HG03196 (cell line): ENCODE measurements at regions not wholly inside any gene's neighbourhood (a gene's known extent, or its start where the extent isn't known, plus 50 kb on each side); places are given as distances from the start of the nearest gene placed in this dataset.
A peak's percentile ranks its signal among the peaks of the same experiment; 100 is the strongest.
"Not testable (repeated sequence)": the region's sequence is repeated elsewhere in the genome, so short reads cannot be mapped to it uniquely, and the experiment has no call there.

Source experiments
- ATAC-seq: cut with Tn5 transposase; IDR thresholded peaks from one replicate; pipeline ENCODE4 v1.9.1; 2021; ENCODE audit not compliant: unreplicated experiment

DNA sequence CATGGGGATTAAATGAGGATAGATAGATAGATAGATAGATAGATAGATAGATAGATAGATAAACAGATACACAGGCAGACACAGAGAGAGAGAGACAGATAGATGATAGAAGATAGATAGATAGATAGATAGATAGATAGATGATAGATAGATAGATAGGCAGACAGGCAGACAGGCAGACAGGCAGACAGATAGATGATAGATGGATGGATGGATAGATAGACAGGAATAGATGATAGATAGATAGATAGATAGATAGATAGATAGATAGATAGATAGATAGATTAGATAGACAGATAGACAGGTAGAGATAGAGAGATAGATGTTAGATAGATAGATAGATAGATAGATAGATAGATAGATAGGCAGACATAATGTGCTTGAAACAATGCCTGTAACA is 137.3 kb downstream of the MED10 start:
- not testable (repeated sequence) for ATAC-seq

DNA sequence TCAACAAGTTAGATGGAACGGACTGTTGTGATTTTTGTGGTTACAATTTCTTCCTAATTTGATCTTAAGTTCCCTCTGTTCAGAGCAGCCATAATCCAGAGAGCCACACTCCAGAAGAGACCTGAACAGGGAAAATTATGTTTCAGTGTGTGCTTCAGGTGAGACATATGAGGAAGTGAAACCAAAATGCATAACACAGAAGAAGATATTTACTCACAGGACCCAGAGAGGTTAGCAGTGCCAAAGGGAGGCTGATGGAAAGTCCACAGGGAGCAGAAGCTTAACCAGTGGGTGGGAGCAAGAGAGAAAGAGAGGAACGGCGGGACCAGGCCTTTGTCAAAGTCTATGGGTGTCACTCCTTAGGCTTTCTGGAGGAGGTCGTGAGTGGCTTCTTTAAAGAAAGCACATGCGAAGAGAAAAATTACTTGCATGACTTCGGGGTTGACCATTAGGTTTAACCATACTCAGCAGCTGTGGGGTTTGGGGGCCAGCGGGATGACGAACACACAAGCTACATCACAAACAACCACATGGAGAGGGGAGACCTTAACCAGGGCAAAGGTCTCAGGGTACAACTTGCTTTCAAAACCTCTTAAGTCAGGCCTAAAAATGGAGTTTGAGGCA is 141.4 kb downstream of the MED10 start:
- ATAC-seq: peak; percentile 71

- no peak for ATAC-seq
Observed at GRCh38 chr5:6236170-6236793, 142.1 kb downstream of the MED10 start.

GRCh38 chr5:6235726-6236125 is 142.6 kb downstream of the MED10 start:
- no peak for ATAC-seq

DNA sequence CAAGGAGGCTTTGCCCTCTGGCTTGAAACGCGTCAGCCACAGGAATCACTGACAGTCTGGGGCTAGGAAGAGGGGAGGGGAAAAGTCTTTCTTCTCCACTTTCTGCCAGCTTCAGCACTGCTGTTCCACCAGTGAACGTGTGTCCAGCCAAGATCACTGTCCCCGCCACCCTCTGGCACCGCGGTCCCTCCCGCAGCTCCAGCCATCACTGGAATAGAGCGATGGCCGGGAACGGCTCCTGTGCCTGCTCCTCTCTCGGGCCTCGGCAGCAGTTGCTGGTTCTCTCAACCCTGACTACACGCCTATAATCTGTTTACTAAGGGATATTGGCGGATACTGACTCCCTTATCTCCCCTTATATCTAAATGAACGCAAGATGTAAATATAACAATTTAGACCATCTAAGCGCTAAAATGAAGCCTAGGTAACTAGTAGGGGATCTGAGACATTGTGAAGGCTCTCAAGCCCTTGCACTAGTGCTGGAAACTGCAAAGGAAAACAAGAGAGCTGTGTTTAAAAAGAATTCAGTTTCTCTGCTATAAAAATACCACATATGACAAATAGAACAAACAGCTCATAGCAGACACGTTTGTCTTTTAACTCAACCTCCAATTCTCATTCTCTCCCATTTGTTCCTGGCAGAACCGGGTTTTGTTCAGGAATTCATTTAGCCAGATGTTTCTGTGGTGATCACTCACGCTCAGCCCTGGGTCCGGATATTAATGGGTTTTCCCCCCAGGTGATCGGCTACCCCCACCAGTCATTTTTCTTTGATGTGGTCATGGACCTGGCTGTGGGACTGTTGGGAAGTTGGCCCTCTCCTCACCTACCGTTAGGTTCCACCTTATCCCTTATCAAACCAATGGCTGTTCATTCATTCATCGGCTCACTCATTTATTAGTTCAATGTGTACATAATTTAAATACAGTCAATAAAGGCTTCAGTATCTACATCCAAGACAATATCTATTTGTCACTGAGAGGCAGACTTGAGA is 149.8 kb downstream of the MED10 start:
- ATAC-seq: no peak

DNA sequence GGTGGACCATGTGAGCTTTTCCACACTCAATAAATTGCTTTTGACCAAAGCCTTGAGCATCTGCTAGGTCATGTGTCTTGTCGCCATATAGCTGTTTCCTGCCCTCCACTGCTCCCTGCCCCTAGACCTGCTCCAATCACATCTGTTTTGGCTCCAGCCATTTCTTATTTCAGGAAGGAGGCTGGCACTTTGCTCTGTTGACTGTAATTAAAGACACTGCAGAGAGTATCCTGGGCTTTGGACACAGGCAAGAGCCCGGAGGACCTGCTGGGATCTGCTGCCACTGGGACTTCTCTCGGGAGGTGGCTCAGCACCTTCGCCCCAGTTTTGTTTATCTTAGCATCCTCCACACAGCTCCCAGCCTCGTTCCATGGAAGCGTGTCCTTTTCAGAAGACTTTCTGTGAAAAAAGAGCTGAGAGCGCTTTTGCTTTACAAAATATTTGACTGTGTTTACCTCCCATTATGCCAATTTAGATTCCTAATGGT is 153.2 kb downstream of the MED10 start:
- ATAC-seq: no peak

DNA sequence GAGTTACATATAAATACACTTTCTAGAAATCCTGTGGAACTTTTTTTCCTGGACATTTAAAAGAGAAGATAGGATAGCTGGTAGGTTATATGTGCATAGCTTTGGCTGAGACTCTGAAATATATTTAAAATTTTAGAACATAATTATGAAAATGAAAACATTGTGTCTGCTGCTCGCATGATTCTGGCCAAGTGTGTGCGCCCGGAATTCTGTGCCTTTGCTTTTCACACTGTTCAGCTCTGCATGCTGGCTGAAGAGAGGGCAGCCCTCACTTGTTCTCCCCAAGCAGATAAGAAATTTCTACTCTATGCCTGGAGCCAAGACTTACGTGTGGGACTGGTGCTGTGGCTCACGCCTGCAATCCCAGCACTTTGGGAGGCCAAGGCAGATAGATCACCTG is 153.9 kb downstream of the MED10 start:
- ATAC-seq: no peak

DNA sequence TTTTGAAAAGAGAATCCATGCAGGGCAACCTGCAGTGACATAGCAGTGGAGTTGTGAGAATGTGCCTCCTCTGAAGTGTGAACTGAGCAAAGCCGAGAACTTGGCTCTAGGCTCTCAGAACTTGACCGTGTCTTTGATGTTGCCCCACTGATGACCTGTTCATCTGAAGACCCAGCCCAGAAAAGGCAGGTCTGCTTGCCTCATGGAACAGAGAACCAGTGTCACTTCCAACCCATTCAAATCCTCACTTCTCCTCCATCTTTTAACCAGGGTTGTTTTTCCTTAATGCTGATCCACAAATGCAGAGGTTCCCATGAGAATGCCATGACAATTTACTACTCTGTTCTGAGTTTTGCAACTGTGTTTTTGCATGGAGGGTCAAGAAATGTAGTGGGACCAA is 155.4 kb downstream of the MED10 start:
- no peak for ATAC-seq

GRCh38 chr5:6222121-6222520 is 156.2 kb downstream of the MED10 start:
- ATAC-seq: no peak

DNA sequence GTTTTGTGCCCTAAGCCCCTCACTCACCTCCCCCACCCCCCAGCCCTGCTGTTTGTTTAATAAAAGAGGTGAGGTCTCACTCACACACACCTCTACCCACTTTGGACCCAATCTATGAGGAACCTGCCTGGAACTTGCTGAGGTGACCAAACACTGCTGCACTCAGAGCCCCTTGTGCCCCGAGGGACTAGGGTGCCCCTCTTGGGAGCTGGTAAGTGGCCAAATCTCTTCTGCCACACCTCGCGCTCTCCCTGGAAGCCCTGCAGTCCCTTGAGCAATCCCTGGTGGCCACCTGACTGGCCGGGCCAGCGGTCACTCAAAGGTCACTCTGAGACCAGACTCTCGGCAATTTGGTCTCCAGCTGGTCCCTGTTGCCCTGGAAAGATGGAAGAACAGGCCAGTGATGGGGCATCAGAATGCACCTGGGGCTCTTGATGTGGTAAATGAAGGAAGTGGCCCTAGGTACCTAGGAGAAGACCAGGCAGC is 157.2 kb downstream of the MED10 start:
- no peak for ATAC-seq

GRCh38 chr5:6220346-6221088 is 157.8 kb downstream of the MED10 start:
- no peak for ATAC-seq

GRCh38 chr5:6218517-6218916 is 159.8 kb downstream of the MED10 start:
- ATAC-seq: no peak

- no peak for ATAC-seq
Observed at GRCh38 chr5:6218116-6218515, 160.2 kb downstream of the MED10 start.

DNA sequence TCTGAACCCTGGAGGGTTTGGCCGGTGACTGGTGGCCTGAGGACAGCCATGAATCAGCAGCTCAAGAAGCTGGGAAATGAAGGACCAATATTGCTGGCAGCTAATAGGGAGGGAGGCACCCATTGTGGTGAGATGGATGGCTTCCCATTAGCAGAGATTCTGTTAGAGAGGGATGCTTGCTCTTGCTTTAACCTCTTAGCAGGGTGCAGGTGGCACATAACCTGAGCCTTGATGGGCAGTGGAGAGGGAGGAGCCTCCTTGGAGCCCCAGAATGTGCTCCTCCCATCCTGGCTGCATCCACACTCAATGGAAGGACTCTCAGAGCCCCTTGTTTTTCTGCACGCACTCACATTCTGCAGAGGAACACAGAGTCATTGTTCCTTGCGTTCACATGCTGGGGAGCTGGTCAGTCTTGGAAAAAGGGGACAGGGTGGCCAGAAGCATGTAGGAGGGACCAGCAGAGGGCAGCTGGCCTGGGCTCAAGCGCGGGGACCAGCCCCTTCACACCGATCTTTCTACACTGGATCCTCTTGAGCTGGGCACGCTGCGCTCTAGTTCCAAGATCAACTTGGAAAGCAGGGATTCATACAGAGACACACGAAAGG is 161.8 kb downstream of the MED10 start:
- no peak for ATAC-seq

DNA sequence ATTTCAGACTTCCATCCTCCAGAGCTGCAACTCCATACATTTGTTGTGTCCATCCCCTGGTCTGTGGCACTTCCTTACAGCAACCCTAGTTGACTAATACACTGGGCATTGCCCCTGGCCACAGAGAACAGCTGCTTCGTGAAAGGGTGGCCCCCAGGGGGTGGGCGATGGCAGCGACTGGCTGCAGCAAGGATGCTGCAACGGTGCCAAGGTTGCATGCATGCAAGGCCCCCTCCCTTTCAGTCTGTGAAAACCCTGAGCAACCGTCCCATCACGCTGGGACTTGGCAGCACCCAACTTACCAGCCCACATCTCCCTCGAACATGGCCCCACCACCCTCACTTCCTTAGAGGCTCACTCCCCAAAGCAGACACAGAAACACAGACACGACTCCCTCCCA is 162.5 kb downstream of the MED10 start:
- ATAC-seq: no peak

DNA sequence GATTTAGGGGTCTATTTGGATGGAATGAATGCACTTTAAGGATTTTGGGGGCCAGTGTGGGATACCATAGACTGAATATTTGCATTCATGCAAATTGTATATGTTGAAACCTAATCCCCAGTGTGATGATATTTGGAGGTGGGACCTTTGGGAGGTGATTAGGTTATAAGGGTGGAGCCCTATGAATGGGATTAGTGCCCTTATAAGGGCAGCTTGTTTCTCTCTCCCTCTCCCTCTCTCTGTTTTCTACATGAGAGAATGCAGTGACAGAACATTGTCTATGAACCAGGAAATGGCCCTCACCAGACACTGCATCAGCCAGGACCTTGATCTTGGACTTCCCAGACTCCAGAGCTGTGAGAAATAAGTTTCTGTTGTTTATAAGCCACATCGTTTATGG is 166.1 kb downstream of the MED10 start:
- no peak for ATAC-seq

GRCh38 chr5:6206501-6206900 is 171.8 kb downstream of the MED10 start:
- no peak for ATAC-seq

- ATAC-seq: no peak
Observed at GRCh38 chr5:6202968-6203365, 175.4 kb downstream of the MED10 start.

DNA sequence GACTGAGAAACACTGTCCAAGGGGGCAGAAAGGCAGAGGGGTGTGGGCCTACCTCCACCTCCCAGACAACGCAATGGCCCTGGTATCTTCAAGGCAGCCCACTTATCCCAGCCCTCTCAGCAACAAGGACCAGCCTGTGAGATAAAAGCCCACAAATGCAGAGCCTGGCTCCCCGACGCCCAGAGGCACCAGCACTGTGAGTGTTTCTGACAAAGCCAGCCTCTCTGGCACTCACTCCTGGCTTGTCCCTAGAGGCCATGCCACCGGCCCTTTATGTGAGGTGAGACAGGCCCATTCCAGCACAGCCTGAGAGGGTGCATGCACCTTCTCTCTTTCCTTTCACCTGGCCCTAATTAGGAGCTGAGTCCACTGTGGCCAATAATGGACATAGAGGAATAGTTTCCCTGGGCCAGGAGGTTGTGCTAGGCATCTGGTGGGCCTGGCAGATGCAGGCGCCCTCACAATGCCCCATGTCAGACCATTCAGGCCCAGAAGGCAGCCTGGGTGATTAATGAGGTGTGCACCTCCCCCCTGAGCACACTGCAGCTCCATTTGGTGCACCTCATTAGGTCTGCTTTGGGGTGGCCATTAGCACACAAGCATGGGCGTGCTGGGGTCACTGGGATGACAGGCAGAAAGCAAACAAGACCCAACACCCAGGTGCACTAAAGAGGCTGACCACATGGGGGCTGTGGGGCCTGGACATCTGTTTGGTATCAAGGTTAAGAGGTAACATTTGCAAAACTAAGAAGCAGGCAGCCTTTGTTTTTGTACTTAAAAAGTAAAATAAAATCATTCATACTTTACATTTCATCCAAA is 176.0 kb downstream of the MED10 start:
- ATAC-seq: no peak

GRCh38 chr5:6201631-6202030 is 176.7 kb downstream of the MED10 start:
- no peak for ATAC-seq
